Activated T-cell treated with anti-CD3 and anti-CD28 coated beads, Interleukin-2, amount 50 U/mL, for 4 hours (primary cell): ENCODE measurements at regions not wholly inside any gene's neighbourhood (a gene's known extent, or its start where the extent isn't known, plus 50 kb on each side); places are given as distances from the start of the nearest gene placed in this dataset.

Source experiments
- ATAC-seq, 2 donors: fragments of 200-7000 bp; cut with Tn5 transposase; one replicate each; pipeline ENCODE4 v1.10.0; 2021
- DNase-seq: peaks from one replicate; pipeline ENCODE4 v3.0.0-alpha.2; 2020
- H3K27me3 Mint-ChIP-seq: one replicate; pipeline ENCODE4 v1.8.0; 2021; ENCODE audit warnings: low read depth, mixed read lengths
- H3K36me3 Mint-ChIP-seq: one replicate; pipeline ENCODE4 v1.8.0; 2022; ENCODE audit warnings: mixed read lengths; ENCODE audit not compliant: insufficient read depth
- H3K4me1 Mint-ChIP-seq: one replicate; pipeline ENCODE4 v1.8.0; 2021; ENCODE audit warnings: low read depth, mixed read lengths
- H3K4me3 Mint-ChIP-seq: one replicate; pipeline ENCODE4 v1.8.0; 2021; ENCODE audit warnings: mild to moderate bottlenecking, moderate library complexity, mixed read lengths
- H3K9me3 Mint-ChIP-seq: one replicate; pipeline ENCODE4 v1.8.0; 2021; ENCODE audit warnings: mixed read lengths

- no peaks in the 10 kb centered on the region for H3K36me3 Mint-ChIP-seq
- no peak for ATAC-seq
- no peak for DNase-seq
- H3K4me1 Mint-ChIP-seq = no peaks in the 10 kb centered on the region
- H3K4me3 Mint-ChIP-seq = no peak overlapping the region
- no peaks in the 10 kb centered on the region for H3K9me3 Mint-ChIP-seq
- no peaks in the 10 kb centered on the region for H3K27me3 Mint-ChIP-seq
Observed at GRCh38 chr4:24060932-24061331, 171.1 kb upstream of the PPARGC1A start.

GRCh38 chr4:24059839-24060238, 170.0 kb upstream of the PPARGC1A start:
- Mint-ChIP-seq H3K9me3 (no peaks in the 10 kb centered on the region), H3K27me3 (no peaks in the 10 kb centered on the region), H3K4me1 (no peaks in the 10 kb centered on the region), H3K4me3 (no peak overlapping the region), H3K36me3 (no peaks in the 10 kb centered on the region)
- ATAC-seq = no peak
- no peak for DNase-seq

GRCh38 chr4:24057915-24058559, 168.2 kb upstream of the PPARGC1A start:
- Mint-ChIP-seq H3K4me3 (no peak overlapping the region), H3K27me3 (no peaks in the 10 kb centered on the region), H3K4me1 (no peaks in the 10 kb centered on the region), H3K36me3 (no peaks in the 10 kb centered on the region), H3K9me3 (no peaks in the 10 kb centered on the region)
- DNase-seq = no peak
- ATAC-seq = no peak

- H3K9me3 Mint-ChIP-seq = no peaks in the 10 kb centered on the region
- no peaks in the 10 kb centered on the region for H3K4me1 Mint-ChIP-seq
- H3K4me3 Mint-ChIP-seq = no peak overlapping the region
- no peaks in the 10 kb centered on the region for H3K27me3 Mint-ChIP-seq
- no peaks in the 10 kb centered on the region for H3K36me3 Mint-ChIP-seq
- DNase-seq (no peak), ATAC-seq (no peak)
Observed at GRCh38 chr4:24056289-24056688, 166.4 kb upstream of the PPARGC1A start.

- Mint-ChIP-seq H3K27me3 (no peaks in the 10 kb centered on the region), H3K4me3 (no peak overlapping the region), H3K36me3 (no peaks in the 10 kb centered on the region), H3K9me3 (no peaks in the 10 kb centered on the region), H3K4me1 (no peaks in the 10 kb centered on the region)
- no peak for ATAC-seq
- no peak for DNase-seq
Observed at GRCh38 chr4:24055623-24056022, 165.8 kb upstream of the PPARGC1A start.

GRCh38 chr4:24054910-24055309, 165.1 kb upstream of the PPARGC1A start:
- H3K4me3 Mint-ChIP-seq = no peak overlapping the region
- no peak for ATAC-seq

GRCh38 chr4:24053934-24054333, 164.1 kb upstream of the PPARGC1A start:
- Mint-ChIP-seq H3K27me3 (no peaks in the 10 kb centered on the region), H3K9me3 (no peaks in the 10 kb centered on the region), H3K36me3 (no peaks in the 10 kb centered on the region), H3K4me3 (no peak overlapping the region), H3K4me1 (no peaks in the 10 kb centered on the region)
- ATAC-seq = no peak
- DNase-seq = no peak

More at GRCh38 chr4:24054910-24055309, 165.1 kb upstream of the PPARGC1A start:
- Mint-ChIP-seq H3K9me3 (no peaks in the 10 kb centered on the region), H3K36me3 (no peaks in the 10 kb centered on the region), H3K27me3 (no peaks in the 10 kb centered on the region), H3K4me1 (no peaks in the 10 kb centered on the region)
- no peak for DNase-seq

- Mint-ChIP-seq H3K27me3 (no peaks in the 10 kb centered on the region), H3K36me3 (no peaks in the 10 kb centered on the region), H3K9me3 (peaks cover 4% of the 10 kb centered on the region), H3K4me3 (no peak overlapping the region), H3K4me1 (no peaks in the 10 kb centered on the region)
- no peak for DNase-seq
- ATAC-seq = no peak
Observed at GRCh38 chr4:24044610-24045589, 155.1 kb upstream of the PPARGC1A start.

- no peak for ATAC-seq
Observed at GRCh38 chr4:24042094-24042493, 152.2 kb upstream of the PPARGC1A start.

GRCh38 chr4:24040811-24041210, 151.0 kb upstream of the PPARGC1A start:
- H3K9me3 Mint-ChIP-seq = peaks cover 5% of the 10 kb centered on the region
- H3K27me3 Mint-ChIP-seq = no peaks in the 10 kb centered on the region
- DNase-seq (no peak), ATAC-seq (no peak)
- H3K36me3 Mint-ChIP-seq = no peaks in the 10 kb centered on the region
- no peak overlapping the region for H3K4me3 Mint-ChIP-seq
- no peaks in the 10 kb centered on the region for H3K4me1 Mint-ChIP-seq

More at GRCh38 chr4:24042094-24042493, 152.2 kb upstream of the PPARGC1A start:
- no peaks in the 10 kb centered on the region for H3K36me3 Mint-ChIP-seq
- peaks cover 5% of the 10 kb centered on the region for H3K9me3 Mint-ChIP-seq
- no peak overlapping the region for H3K4me3 Mint-ChIP-seq
- no peaks in the 10 kb centered on the region for H3K27me3 Mint-ChIP-seq
- H3K4me1 Mint-ChIP-seq = no peaks in the 10 kb centered on the region
- no peak for DNase-seq

- H3K9me3 Mint-ChIP-seq = peaks cover 3% of the 10 kb centered on the region
- H3K36me3 Mint-ChIP-seq = no peaks in the 10 kb centered on the region
- no peak overlapping the region for H3K4me3 Mint-ChIP-seq
- no peak for DNase-seq
- H3K27me3 Mint-ChIP-seq = peaks cover 2% of the 10 kb centered on the region
- H3K4me1 Mint-ChIP-seq = no peaks in the 10 kb centered on the region
- no peak for ATAC-seq
Observed at GRCh38 chr4:24033626-24034025, 143.8 kb upstream of the PPARGC1A start.

GRCh38 chr4:24032371-24032989, 142.6 kb upstream of the PPARGC1A start:
- no peaks in the 10 kb centered on the region for H3K36me3 Mint-ChIP-seq
- ATAC-seq (no peak), DNase-seq (no peak)
- peaks cover 3% of the 10 kb centered on the region for H3K9me3 Mint-ChIP-seq
- H3K4me3 Mint-ChIP-seq = no peak overlapping the region
- H3K27me3 Mint-ChIP-seq = peaks cover 2% of the 10 kb centered on the region
- no peaks in the 10 kb centered on the region for H3K4me1 Mint-ChIP-seq

- H3K4me3 Mint-ChIP-seq = no peak overlapping the region
- peaks cover 3% of the 10 kb centered on the region for H3K9me3 Mint-ChIP-seq
- peaks cover 2% of the 10 kb centered on the region for H3K27me3 Mint-ChIP-seq
- H3K36me3 Mint-ChIP-seq = no peaks in the 10 kb centered on the region
- no peak for ATAC-seq
- H3K4me1 Mint-ChIP-seq = no peaks in the 10 kb centered on the region
- no peak for DNase-seq
Observed at GRCh38 chr4:24026596-24026995, 136.7 kb upstream of the PPARGC1A start.

GRCh38 chr4:24024605-24025004, 134.8 kb upstream of the PPARGC1A start:
- ATAC-seq (no peak), DNase-seq (no peak)
- Mint-ChIP-seq H3K4me1 (no peaks in the 10 kb centered on the region), H3K9me3 (no peaks in the 10 kb centered on the region), H3K27me3 (no peaks in the 10 kb centered on the region), H3K4me3 (no peak overlapping the region), H3K36me3 (no peaks in the 10 kb centered on the region)
